HG03108 (cell line): ENCODE measurements at regions not wholly inside any gene's neighbourhood (a gene's known extent, or its start where the extent isn't known, plus 50 kb on each side); places are given as distances from the start of the nearest gene placed in this dataset.

Experiments
- ATAC-seq: cut with Tn5 transposase; IDR thresholded peaks from one replicate; pipeline ENCODE4 v1.9.1; 2021; ENCODE audit warnings: moderate library complexity; ENCODE audit not compliant: unreplicated experiment

GRCh38 chr18:33866386-33866785 lies 288.4 kb downstream of the ASXL3 start:
- no peak for ATAC-seq

GRCh38 chr18:33863912-33864311 lies 285.9 kb downstream of the ASXL3 start:
- ATAC-seq, result no peak

DNA sequence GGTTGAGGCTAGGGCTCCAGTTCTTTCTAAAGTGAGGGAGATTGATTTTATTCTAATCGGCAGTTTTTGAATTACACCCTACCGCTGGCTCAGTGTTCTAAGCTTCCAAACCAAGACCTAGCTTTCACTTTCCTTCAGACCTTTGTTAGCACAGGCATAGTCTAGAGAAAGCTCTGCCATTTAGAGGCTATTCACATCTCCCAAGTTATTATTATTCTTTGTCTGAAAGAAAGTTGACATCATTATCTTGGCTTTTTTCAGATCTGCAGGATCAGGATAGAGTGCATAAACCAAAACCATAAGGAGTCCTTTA lies 276.8 kb downstream of the ASXL3 start:
- no peak for ATAC-seq

DNA sequence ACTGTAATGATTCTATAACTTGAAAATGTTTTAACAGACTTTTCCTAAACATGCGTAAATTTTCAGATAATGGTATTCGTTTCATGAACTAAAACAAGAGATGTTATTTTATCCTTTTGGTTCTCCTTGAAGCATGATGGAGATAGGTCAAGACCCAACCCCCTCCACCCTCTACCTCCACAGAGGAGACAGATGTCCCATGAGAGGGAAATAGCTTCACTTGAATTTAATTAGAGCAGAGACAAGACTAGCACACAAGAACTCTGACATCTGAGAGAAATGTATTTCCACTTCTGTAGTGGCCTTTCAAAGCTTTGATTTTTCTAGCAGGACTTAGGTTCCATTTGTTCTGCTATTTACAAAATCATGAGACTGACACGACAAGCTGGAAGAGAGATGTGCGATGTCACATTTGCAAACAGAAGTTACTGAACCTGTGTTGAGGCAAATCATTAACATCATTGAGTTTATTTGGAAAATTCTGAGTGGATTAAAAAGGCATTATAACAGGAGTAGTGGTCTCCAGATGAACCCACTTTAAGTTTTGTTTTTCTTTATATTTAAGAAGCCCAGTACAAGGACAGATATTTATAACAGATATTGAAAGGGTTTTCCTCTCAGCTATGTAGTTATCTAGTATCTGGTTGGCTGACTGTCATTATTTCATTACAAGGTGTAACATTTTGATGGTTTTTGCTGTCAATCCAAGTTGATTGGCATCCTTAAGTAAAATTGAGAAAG lies 276.2 kb downstream of the ASXL3 start:
- ATAC-seq, result no peak

- ATAC-seq, result no peak
Observed at GRCh38 chr18:33853187-33853586, 275.2 kb downstream of the ASXL3 start.

DNA sequence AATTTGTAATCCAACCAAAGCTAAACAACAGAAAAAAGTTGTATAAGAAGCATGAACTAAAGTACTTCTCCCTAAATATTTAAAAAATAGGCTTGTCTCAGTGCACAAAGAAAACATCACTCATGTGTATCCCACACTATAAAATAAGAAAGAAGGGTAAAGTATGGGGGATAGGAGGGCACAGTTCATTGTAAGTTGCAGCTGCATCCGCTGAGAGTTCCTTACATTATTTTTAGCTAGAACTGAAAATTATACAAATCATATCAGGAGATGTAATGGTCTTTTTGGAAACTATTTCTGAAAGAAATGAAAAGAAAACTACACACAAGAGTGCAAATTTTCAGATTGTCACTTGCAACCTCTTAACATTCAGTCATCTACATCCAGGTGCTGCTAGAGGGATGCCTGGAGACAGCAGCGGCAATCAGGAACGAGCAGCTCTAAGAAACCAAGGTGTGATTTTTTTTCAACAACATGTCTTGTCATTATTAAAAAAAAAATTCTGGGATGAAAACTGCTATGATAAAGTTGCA lies 273.6 kb downstream of the ASXL3 start:
- ATAC-seq, result no peak

DNA sequence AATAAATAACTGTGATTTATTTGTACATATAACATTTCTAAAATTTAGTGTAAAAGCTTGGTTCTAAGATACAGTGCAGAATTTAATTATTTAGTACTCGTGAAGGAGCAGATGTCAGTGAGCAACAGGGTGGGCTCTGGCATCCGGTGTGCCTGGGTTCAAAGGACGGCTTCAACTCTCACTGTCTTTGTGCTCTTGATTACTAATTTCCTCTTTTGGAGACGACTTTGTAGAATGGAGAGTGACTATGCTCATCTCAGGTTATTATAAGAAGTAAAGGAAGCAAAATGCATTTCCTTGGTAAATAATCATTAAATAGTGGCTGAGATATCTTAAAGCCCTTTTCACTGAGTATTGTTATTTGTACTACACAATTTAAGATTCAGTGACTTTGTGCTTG lies 271.7 kb downstream of the ASXL3 start:
- ATAC-seq, result no peak

- ATAC-seq, result no peak
Observed at GRCh38 chr18:33844232-33844631, 266.2 kb downstream of the ASXL3 start.

GRCh38 chr18:33841221-33841967 lies 263.4 kb downstream of the ASXL3 start:
- ATAC-seq, result no peak

DNA sequence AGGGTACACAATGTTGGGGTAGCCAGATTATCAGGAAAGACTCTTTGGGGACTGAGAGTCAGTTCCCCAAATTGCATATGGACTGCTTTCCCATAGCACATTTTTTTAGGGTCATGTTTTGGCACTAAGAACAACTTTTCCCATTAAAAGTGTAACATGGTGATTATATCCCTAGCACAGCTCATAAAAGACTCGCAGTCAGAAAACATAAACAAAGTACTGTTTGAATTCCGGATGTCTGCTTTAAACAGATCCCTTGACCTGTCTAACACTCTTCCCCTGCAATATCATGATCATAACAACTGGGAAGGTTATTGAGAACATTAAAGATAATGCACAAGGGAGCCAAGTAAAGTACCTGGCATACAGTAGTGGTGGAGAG lies 262.2 kb downstream of the ASXL3 start:
- ATAC-seq, result no peak

DNA sequence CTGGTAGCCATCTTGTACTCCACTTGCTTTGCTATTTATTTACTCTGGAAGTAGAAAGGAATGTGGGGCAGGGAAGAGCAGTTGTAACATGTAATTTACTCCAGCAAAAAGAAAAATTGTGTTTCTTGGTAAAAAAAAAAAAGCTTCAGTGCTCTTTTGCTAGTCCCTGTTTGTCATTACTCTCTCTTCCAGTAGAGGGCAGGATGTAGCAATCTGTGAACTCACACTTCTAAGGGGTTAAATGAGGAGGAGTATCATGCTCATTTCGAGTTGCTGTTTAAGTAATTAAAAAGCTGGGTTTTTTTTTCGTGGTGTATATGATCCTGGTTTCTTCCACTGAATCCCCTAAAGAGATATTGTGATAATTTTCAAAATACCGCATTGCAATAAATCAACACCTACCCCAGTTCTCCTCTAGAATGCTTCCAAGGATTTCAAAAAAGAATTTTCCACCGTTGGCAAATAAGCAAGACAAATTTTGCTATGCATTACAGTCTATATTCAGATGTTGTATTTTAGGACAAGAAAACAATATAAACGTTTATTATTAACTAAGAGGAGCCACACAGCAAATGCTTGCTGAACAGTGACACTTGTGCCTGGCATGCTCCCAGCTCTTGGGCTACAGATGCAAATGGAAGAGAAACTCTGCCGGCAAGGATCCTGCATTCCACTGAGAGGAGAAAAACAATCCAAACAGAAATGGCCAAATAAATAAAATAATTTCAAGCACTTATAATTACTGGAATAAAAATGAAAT lies 261.6 kb downstream of the ASXL3 start:
- ATAC-seq, result no peak

- ATAC-seq, result no peak
Observed at GRCh38 chr18:33838054-33838453, 260.0 kb downstream of the ASXL3 start.

- no peak for ATAC-seq
Observed at GRCh38 chr18:33837191-33837590, 259.2 kb downstream of the ASXL3 start.

DNA sequence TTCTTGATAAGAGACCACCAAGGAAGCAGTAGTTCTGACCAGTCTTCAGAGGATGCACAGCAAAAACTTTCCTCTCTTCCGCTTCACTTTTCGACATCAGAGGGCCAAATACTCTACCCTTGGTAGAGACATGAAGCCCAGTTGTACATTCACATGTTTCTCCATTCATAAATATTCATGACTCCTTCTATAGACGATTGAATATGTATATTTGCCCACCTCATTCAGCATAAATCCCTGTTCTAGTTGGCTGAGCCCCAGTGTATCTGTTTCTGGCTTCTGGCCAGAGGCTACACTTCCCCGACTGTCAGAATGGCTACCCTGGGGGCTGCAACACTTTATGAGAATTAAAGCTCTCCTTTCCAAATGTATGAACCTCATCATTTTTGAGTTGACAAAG lies 258.5 kb downstream of the ASXL3 start:
- no peak for ATAC-seq

DNA sequence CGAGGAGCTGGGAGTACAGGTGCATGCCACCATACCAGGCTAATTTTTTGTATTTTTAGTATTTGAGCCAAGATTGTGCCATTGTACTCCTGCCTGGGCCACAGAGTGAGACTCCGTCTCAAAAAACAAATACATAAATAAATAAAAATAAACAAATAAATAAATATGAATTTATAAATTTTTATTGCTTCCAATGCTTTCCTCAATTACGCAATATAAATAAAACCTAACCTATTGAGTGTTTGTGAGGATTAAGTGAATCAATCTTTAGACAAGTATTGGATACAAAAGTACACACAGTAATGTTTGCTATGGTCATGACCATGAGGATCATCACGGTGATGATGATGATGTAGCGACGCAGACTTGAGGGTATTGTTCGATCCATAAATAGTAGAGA lies 257.4 kb downstream of the ASXL3 start:
- ATAC-seq, result no peak

DNA sequence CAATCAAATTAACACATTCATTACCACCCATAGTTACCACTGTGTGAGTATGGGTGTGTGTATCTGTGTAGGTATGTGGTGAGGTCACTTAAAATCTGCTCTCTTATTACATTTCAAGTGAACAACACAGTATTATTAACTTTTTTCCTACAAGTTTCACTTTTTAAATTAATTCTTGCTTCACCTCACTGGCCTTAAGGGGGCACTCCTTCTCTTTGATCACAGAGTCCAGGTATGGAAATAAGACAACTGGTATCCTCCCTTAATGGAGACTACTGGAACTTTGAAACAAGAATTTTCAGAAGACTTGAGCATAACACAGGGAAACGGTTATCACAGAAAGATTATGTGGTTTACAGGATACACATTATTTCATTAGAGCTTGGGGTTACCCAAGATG lies 255.8 kb downstream of the ASXL3 start:
- ATAC-seq, result no peak

DNA sequence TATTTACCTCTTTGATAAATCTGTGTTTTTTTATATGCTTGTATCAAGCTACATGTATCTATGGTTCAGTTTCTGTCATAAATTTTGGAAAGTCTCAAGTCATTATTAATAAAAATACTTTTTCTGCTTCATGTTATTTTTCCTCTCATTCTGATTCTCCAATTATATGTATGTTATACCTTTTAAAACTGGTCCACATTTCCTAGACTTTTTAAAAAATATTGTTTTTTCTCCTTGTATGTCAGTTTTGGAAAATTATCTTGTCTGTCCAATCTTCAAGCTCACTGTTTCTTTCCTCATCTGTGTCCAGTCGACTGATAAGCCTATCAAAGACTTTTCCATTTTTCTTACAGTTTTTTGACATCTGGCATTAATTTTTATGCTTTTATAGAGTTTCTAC lies 253.4 kb downstream of the ASXL3 start:
- no peak for ATAC-seq

GRCh38 chr18:33830213-33830612 lies 252.2 kb downstream of the ASXL3 start:
- no peak for ATAC-seq

- no peak for ATAC-seq
Observed at GRCh38 chr18:33828949-33829348, 250.9 kb downstream of the ASXL3 start.

- ATAC-seq, result no peak
Observed at GRCh38 chr18:33826151-33826550, 248.1 kb downstream of the ASXL3 start.

DNA sequence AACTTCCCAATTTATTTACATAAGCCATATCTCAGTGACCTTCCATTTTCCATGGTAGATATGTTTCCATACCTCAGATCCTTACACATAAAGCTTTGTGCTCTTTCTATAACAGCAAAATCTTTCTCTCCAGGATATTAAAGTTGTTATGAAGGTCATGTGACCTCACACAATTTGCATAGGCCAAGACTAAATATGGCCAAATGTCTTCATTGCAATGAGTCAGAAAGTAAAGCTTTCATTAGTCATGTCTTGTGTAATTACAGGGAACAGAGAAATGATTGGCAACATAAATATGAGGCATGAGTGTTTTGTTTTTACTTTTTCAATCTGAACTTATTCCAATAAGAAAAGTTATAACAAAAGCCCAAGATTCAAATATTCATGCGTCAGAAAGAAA lies 243.5 kb downstream of the ASXL3 start:
- ATAC-seq, result no peak
